GM19438 (cell line): ENCODE measurements at regions not wholly inside any gene's neighbourhood (a gene's known extent, or its start where the extent isn't known, plus 50 kb on each side); places are given as distances from the start of the nearest gene placed in this dataset.
A peak's percentile ranks its signal among the peaks of the same experiment; 100 is the strongest.
"Not testable (repeated sequence)": the region's sequence is repeated elsewhere in the genome, so short reads cannot be mapped to it uniquely, and the experiment has no call there.

Source experiments
- ATAC-seq: cut with Tn5 transposase; IDR thresholded peaks from one replicate; pipeline ENCODE4 v1.9.1; 2021; ENCODE audit warnings: low read depth; ENCODE audit not compliant: unreplicated experiment

- no peak for ATAC-seq
Observed at GRCh38 chr20:2203436-2203835, 92.4 kb upstream of the TGM3 start.

GRCh38 chr20:2204021-2204420 lies 91.8 kb upstream of the TGM3 start:
- ATAC-seq = no peak

DNA sequence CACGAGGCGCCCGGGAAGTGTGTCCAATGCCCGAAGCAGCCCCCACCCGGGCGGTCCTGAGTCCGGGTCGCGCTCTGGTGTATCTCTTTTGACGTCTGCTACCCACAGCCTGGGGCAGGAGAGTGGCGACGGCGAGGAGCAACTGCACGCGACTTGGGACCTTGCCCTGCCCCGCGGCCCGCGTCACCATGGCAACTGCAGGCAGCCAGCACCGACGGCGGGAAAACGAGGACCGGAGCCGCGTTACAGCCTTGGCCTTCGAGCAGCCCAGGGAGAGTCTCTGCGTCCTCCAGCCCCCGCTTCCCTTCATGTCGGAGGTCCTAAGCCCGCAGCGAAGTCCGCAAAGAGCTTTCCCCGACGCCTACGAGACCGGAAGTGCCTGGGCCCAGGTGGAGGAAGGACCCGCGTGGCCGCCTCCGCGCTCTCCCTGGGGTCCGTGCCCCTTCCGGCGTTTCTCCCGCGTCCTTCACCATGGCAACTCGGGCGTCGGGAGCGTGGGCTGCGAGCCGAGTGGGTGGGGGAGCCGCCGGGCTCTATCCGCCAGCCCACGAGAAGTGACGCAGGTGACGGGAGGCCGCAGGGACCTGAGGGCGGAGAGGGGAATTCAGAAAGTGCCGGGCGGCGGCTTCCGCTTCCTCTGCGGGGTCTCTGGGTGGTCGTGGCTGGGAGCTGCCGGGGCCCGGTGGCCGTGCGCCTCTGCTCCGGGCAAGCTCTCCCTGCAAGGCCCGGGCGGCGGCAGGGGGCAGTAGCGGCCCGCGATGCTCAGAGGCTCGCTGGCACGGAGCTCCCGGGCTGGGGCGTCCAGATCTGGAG lies 88.6 kb upstream of the TGM3 start:
- ATAC-seq = peak; percentile 62

DNA sequence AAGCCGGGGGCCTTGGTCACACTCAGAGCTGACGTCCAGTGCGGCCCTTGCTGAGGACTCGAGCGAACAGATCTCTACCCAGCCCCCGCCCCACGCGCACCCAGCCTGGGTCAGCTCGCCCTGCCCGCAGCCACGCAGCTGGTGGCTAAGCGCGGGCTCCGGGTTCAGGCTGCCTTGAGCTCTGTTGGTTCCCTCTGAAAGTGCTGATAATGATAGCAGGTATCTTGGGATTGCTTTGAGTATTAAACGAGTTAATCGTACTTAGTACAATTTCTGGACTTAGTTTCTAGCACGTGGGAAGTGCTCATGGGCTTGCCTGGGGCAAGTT lies 88.1 kb upstream of the TGM3 start:
- no peak for ATAC-seq

DNA sequence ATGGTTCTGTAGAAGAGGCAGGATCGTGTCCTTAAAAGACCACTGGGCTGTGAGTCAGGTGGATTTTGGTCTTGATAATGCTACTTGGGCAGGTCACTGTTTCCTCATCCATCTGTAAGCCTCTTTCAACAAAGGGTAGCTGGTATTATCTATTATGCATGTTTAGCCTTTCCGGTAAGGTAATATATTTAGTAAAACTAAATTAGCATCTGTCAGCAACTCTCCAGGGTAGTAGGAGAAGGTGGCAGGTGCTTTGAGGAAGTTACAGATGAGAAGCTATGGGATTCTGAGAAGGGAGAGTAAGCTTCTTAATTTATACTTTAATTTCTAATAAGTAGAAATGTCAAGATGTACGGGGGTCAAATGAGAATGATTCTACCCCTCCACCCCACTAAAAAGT lies 86.9 kb upstream of the TGM3 start:
- ATAC-seq = no peak

DNA sequence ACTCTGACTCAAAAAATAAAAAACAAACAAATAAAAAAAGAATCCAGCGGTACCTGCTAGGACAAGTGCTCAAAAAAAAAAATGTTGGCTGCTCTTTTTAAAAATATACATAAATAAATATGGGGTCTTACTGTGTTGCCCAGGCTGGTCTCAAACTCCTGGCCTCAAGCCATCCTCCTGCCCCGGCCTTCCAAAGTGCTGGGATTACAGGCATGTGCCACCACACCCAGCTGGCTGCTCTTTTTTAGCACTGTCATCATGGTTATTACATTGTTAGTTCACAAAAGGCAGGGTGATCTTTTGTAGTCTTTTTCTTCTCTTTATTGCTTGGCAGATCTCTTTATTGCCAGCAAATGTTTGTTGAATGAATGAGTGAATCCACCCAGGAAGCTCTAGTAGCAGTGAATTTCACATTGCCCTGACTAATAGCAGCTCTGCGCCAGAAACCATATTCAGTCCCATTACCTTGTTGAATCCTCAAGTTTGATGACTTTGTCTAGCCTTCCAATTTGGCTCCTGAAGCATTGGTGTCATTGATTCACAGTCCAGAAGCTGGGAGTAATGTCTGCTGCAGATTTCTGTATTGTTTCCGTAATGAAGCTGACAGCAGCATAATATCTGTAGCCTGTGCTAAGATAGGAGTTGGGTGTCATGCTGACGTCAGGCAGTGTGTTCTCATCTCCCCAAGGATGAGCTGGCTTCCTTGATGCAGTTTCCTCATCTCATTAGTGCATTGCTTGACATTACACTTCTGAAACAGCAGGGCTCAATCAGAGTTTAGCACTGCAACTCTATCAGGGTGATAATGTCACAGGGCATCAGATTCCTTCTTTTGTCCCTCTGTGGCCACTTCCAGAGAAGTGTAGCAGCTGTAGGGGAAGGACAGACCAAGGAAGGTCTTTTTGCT lies 84.9 kb upstream of the TGM3 start:
- no peak for ATAC-seq

GRCh38 chr20:2212456-2213015 lies 83.3 kb upstream of the TGM3 start:
- no peak for ATAC-seq

DNA sequence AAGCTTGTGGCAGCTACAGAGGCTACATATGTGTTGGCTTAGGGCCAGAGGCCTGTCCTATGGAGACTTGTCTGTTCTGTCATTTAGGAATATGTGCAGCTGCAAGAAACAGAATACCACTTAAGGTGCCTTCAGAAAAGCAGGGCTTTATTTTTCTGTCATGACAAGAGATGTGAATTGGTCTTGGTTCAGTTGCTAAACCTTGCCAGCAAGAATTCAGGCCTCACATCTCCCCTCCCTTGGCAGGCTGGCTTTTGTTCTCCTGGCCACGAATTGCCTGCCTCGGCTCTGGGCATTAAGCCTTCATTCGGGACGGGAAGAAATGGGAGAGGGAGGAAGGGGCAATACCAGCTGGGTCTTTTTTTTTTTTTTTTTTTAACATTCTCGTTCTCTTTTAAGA lies 82.4 kb upstream of the TGM3 start:
- no peak for ATAC-seq

GRCh38 chr20:2217857-2218539 lies 77.8 kb upstream of the TGM3 start:
- no peak for ATAC-seq

DNA sequence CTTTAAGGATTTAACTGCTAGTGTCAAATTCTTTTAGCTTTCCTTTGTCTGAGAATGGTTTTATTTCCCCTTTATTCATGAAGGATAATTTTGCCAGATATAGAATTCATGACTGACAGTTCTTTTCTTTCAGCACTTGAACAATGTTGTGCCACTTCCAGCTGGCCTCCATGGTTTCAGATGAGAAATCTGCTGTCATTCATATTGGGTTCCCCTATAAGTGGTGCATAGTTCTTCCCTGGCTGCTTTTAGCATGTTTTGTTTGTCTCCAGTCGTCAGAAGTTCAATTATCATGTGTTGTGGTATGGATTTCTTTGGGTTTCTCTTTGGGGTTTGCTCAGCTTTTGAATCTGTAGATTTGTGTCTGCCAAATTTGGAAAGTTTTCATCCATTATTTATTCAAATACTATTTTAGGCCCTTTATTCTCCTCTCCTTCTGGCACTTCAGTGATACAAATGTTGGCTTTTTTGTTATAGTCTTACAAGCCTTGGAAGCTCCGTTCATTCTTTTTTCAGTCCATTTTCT lies 76.3 kb upstream of the TGM3 start:
- ATAC-seq = no peak

DNA sequence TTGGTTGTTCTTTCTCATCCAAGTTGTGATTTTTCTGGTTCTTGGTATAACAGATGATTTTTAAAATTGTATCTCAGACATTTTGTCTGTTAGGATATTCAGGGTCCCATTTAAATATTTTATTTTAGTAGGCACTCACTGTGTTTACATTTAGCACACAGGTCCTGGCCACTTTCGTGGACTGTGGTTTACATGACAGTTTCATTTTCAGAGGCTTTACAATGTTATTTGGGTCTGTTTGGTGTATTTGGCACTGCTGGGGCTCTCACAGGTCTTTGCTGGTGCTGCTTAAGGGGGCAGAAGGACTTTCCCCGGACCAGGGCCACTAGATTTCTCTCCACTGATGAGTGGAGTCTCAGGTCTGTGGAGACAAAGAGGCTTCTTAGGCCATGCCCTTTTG lies 75.5 kb upstream of the TGM3 start:
- no peak for ATAC-seq

DNA sequence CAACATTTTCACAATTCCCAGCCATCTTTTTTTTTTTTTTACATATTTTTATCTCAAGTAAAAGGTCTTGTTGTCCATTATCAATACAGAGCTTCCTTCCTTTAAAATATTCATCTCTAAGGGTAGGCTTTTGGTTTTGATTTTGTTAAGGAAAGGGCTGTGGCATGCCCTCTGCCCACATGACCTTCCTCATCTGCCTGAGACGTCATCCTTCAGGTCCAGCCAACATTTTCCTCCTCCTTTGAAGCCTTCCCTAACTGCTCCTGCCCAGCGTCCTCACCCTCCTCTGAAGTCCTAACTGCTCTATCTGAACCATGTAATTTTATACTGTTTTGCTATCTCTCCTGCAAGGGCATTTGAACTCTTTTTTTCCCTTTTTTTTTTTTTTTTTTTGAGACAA lies 73.9 kb upstream of the TGM3 start:
- no peak for ATAC-seq

GRCh38 chr20:2223558-2224367 lies 72.0 kb upstream of the TGM3 start:
- ATAC-seq = no peak

GRCh38 chr20:2224368-2224639 lies 71.5 kb upstream of the TGM3 start:
- no peak for ATAC-seq

DNA sequence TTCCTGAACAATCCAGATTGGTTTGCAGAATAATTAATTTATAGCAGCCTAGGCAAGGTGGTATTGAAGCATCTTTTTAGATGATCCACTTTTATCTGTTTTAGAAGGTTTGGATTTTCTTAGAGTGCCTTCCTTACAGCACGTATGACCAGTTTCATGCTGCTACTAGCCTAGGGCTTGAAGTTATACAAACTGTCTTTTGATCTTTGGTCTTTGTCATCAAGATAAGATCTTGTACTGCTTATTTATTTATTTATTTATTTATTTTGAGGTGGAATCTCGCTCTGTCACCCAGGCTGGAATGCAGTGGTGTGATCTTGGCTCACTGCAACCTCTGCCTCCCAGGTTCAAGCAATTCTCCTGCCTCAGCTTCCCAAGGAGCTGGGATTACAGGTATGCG lies 68.5 kb upstream of the TGM3 start:
- not testable (repeated sequence) for ATAC-seq

GRCh38 chr20:2227861-2228260 lies 67.9 kb upstream of the TGM3 start:
- no peak for ATAC-seq

- ATAC-seq = no peak
Observed at GRCh38 chr20:2228926-2229325, 66.9 kb upstream of the TGM3 start.

- ATAC-seq = no peak
Observed at GRCh38 chr20:2230726-2231488, 64.9 kb upstream of the TGM3 start.

DNA sequence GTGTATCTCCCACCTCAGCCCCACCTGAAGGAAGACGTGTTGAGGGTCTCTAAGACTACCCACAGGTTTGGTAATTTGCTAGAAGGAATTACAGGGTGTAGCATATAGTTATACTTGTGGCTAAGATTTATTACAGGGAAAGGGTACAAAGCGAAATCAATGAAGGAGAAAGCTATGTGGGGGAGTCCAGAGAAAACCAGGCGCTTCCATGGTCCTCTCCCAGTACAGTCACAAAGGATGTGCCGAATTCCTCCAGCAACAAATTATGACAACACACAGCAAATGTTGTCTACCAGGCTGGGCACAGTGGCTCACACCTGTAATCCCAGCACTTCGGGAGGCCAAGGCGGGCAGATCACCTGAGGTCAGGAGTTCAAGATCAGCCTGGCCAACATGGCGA lies 64.1 kb upstream of the TGM3 start:
- no peak for ATAC-seq
